B cell (primary cell): ENCODE measurements at regions not wholly inside any gene's neighbourhood (a gene's known extent, or its start where the extent isn't known, plus 50 kb on each side); places are given as distances from the start of the nearest gene placed in this dataset.

Experiments used
- CTCF ChIP-seq: fragments of 200-600 bp; IDR thresholded peaks from one replicate; pipeline ENCODE4 v1.8.0; 2022; ENCODE audit warnings: antibody characterized with exemption, mild to moderate bottlenecking
- EZH2 ChIP-seq: IDR thresholded peaks from 2 replicates; pipeline ENCODE4 v1.6.1; 2012; ENCODE audit warnings: borderline replicate concordance, low read depth, mild to moderate bottlenecking, moderate library complexity, low read length; ENCODE audit not compliant: insufficient read depth, poor library complexity, severe bottlenecking

- TF ChIP-seq CTCF (no peak), EZH2 (no peak)
These were observed 263.2 kb downstream of the EN1 start for GRCh38 chr2:118584062-118584749.
